AG04449 (cell line): ENCODE measurements at regions not wholly inside any gene's neighbourhood (a gene's known extent, or its start where the extent isn't known, plus 50 kb on each side); places are given as distances from the start of the nearest gene placed in this dataset.

Source experiments
- CTCF ChIA-PET: fragments of 350-600 bp; formaldehyde crosslinking; extraction: SDS; loops from one replicate; lab custom pipeline; 2021; ENCODE audit warnings: antibody characterized with exemption; lab: Yijun Ruan, JAX
- POLR2A ChIA-PET: fragments of 400-600, 350-600 bp; formaldehyde crosslinking; extraction: SDS; loops from one replicate; lab custom pipeline; 2020; ENCODE audit warnings: antibody characterized with exemption, inconsistent platforms; lab: Yijun Ruan, JAX
- DNase-seq: peaks from one replicate; pipeline ENCODE4 v3.0.0-alpha.2; 2010; ENCODE audit warnings: low read depth, low spot score
- H3K4me3 ChIP-seq: 2 replicates; pipeline ENCODE4 v1.5.1; 2011; ENCODE audit warnings: low read depth, mild to moderate bottlenecking, control low read depth, low read length
- TF ChIP-seq, protein P1 (sequence below): IDR thresholded peaks from one replicate; pipeline ENCODE4 v1.5.1; 2011; ENCODE audit warnings: mild to moderate bottlenecking, moderate library complexity, low read length, control low read depth, inconsistent platforms; ENCODE audit not compliant: insufficient read depth; ENCODE audit errors: missing control alignments

DNA sequence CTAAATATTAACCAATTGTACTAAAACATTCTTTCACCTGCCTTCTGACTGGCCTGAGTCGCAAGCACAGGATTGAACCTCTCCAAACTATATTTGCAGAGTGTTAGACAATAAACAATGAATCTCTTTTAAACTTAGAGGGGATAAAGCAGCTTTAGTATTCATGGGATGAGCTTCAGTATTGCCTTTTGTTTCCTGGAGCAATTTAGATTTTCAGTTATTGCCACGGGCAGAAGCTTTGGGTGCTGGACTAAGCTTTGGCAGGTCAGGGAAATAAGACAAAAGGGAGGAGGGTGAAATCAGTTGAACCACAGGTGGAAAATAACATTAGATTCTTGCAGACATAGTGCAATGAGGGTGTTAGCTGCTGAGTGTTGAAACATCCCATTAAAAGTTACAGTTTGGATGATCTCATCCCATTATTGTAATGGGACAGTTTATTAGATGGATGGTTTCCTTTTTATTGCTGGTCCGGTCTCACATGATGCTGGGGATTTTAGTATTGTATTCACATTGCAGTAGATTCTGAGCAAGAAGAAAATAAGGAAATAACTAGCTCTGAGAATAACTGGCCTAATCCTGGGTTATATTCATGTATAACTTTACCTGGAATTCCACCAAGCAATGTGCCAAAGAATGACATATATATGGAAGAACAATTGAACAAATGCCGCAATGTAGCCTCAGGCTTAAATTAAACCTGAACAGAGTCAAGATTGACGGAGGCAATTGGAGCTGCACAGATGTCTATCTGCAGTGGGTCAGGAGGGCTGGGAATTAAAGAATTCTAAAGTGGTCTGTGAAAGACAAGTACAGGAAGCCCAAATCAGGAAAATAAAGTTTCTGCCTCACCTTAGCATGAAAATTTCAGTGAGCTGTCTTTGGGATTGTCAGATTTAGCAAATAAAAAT is 1092.8 kb upstream of the SEL1L start:
- ChIA-PET CTCF (no interaction called here), POLR2A (no interaction called here)
- H3K4me3 ChIP-seq: no peak overlapping the region
- TF ChIP-seq, protein P1, sequence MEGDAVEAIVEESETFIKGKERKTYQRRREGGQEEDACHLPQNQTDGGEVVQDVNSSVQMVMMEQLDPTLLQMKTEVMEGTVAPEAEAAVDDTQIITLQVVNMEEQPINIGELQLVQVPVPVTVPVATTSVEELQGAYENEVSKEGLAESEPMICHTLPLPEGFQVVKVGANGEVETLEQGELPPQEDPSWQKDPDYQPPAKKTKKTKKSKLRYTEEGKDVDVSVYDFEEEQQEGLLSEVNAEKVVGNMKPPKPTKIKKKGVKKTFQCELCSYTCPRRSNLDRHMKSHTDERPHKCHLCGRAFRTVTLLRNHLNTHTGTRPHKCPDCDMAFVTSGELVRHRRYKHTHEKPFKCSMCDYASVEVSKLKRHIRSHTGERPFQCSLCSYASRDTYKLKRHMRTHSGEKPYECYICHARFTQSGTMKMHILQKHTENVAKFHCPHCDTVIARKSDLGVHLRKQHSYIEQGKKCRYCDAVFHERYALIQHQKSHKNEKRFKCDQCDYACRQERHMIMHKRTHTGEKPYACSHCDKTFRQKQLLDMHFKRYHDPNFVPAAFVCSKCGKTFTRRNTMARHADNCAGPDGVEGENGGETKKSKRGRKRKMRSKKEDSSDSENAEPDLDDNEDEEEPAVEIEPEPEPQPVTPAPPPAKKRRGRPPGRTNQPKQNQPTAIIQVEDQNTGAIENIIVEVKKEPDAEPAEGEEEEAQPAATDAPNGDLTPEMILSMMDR: no peak
- DNase-seq: no peak

DNA sequence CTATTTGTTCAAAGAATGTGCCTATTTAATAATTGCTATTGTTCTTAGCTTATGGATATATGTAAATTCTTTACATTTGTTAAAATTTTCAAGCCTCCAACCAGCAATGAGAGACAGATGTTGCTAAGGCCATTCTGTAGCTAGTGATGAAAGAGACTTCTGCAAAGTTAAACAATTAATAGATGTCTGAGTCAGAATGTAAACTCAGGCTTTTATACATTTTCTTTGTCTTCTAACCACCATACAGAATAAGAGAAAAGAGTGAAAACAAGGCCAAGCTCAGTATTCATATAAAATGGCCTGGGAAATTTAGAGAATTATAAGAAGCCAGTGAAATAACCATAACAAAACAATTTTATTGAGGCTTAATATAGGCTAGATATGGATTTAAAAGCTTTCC is 1102.3 kb upstream of the SEL1L start:
- TF ChIP-seq, protein P1: no peak
- no peak overlapping the region for H3K4me3 ChIP-seq
- no peak for DNase-seq
- CTCF ChIA-PET: no interaction called here
- POLR2A ChIA-PET: no interaction called here

DNA sequence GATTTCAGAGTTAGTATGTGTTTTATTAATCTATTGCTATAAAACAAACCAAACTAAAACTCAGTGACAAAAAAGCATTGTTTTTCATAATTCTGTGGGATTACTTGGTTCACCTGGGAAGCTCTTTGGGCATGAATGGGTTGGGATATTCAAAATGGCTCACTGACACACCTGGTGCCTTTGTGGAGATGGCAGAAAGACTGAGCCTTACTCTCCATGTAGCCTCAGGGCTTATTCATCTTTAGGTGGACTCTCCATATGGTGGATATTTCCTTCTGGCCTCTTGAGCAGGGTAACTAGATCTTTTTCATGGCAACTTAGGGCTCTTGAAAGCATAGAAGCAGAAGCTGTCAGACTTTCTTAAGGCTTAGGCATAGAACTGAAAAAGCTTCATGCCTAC is 1102.8 kb upstream of the SEL1L start:
- ChIA-PET CTCF (no interaction called here), POLR2A (no interaction called here)
- no peak overlapping the region for H3K4me3 ChIP-seq
- no peak for DNase-seq
- TF ChIP-seq, protein P1: no peak

DNA sequence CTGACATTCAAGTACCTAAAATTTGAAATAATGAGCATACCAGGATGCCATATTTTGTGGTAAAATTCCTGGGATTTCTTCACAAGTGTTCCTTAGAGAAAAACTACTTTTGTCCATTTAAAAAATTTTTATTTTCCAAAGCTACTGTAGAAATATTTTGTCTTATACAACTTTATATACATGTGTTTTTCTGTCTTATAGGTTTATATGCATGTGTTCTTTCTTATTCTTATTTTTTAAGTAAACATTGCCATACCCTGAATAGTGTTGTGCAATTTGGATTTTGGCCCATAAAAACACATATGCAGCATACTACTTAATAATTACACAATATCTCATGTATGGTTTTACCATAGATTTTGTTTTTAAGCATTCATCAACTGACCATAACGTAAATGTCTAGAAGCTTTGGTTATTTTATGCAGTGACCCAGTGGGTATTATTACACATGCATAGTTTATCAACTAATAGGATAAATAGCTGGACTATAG is 1107.4 kb upstream of the SEL1L start:
- ChIA-PET POLR2A (no interaction called here), CTCF (no interaction called here)
- no peak for DNase-seq
- TF ChIP-seq, protein P1: no peak
- H3K4me3 ChIP-seq: no peak overlapping the region

DNA sequence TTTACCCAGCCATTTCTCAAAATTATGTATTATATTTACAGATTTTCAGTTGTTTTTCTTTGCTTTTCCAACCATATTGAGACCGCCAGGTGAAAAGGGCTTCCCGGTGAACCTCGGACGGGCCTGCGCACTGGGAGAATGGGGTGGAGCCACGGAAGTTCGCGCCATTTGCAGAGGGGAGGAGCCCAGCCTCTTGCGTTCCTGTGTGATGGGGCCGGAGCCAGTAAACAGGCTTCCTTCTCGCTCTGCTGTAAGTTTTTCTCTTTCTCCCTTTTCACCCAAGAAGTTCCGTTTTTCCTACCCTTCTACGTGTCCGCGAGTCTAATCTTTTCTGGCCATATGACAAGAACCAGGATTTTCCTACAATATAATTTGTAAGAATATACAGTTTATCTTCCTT is 1108.8 kb upstream of the SEL1L start:
- no peak overlapping the region for H3K4me3 ChIP-seq
- TF ChIP-seq, protein P1: no peak
- DNase-seq: no peak
- ChIA-PET CTCF (no interaction called here), POLR2A (no interaction called here)

DNA sequence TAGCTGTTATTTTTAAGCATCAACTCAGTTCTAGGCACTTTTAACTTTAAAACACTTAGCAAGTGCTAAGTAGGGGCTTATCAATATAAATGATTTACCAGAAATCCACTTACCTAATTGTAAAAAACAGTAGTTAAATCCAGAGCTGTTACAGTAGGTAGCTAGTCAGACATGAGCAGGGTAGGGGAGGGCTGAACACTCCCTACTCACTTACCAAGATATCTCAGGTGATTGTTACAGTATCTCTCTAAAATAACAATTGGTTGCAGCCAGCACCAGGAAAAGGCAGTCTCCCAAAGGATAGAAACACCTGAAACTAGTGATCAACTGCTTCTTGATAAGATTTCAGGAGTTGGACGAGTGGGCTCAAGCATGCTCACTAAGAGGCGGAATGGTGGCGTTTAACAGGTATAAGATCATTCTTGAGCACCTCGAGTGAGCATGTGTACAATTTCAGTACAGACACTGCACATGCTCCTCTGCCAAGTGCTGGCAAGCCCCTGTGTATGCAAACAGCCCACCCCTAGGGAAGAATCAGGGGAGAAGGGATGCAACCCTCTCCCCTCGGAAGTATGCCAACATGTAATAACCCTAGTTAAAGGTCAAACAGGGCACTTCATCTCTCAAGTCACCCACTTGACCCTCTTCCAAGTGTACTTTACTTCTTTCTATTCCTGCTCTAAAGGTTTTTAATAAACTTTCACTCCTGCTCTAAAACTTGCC is 1113.6 kb upstream of the SEL1L start:
- TF ChIP-seq, protein P1: no peak
- CTCF ChIA-PET: no interaction called here
- DNase-seq: no peak
- POLR2A ChIA-PET: no interaction called here
- H3K4me3 ChIP-seq: no peak overlapping the region
